ENCODE measurements at regions not wholly inside any gene's neighbourhood (a gene's known extent, or its start where the extent isn't known, plus 50 kb on each side); places are given as distances from the start of the nearest gene placed in this dataset.

GRCh38 chr6:66949191-66949661 lies 1242.2 kb upstream of the EYS start:
- Histone ChIP-seq H3K4me3 (ENCODE audit: control insufficient read depth in 1 of 7, extremely low read depth in 1 of 7, insufficient read depth in 4 of 7, low read depth in 2 of 7, low read length in 6 of 7) (no peak overlapping the region), H3K4me1 (ENCODE audit: control extremely low read depth in 1 of 4, control insufficient read depth in 4 of 4, insufficient read depth in 4 of 4, low read length in 3 of 4) (no peaks in the 10 kb centered on the region), H3K27ac (ENCODE audit: insufficient read depth in 1 of 2, low read depth in 1 of 2, low read length in 2 of 2, poor library complexity in 1 of 2, severe bottlenecking in 2 of 2) (no peak overlapping the region), H3K27me3 (replicated peaks in 2 of 5; ENCODE audit: control insufficient read depth in 4 of 5, insufficient read depth in 5 of 5, low read length in 4 of 5) (no peaks in the 10 kb centered on the region), H3K36me3 (ENCODE audit: control insufficient read depth in 4 of 4, insufficient read depth in 4 of 4, low read length in 3 of 4) (no peaks in the 10 kb centered on the region), H3K9me3 (ENCODE audit: control extremely low read depth in 1 of 5, control insufficient read depth in 4 of 5, insufficient read depth in 2 of 5, low read depth in 1 of 5, low read length in 4 of 5) (no peaks in the 10 kb centered on the region)
- POLR2A ChIA-PET: no interaction called here
- WGBS (ENCODE audit: insufficient coverage): 97% methylated on average over 29 of the region's 32 CpGs
- DNase-seq: no peak
- CTCF ChIA-PET: no interaction called here

- ChIA-PET CTCF (no interaction called here), POLR2A (no interaction called here)
- Histone ChIP-seq H3K4me1 (ENCODE audit: control extremely low read depth in 1 of 4, control insufficient read depth in 4 of 4, insufficient read depth in 4 of 4, low read length in 3 of 4) (no peaks in the 10 kb centered on the region), H3K36me3 (ENCODE audit: control insufficient read depth in 4 of 4, insufficient read depth in 4 of 4, low read length in 3 of 4) (no peaks in the 10 kb centered on the region), H3K4me3 (ENCODE audit: control insufficient read depth in 1 of 7, extremely low read depth in 1 of 7, insufficient read depth in 4 of 7, low read depth in 2 of 7, low read length in 6 of 7) (no peak overlapping the region), H3K9me3 (ENCODE audit: control extremely low read depth in 1 of 5, control insufficient read depth in 4 of 5, insufficient read depth in 2 of 5, low read depth in 1 of 5, low read length in 4 of 5) (no peaks in the 10 kb centered on the region), H3K27me3 (replicated peaks in 2 of 5; ENCODE audit: control insufficient read depth in 4 of 5, insufficient read depth in 5 of 5, low read length in 4 of 5) (no peaks in the 10 kb centered on the region), H3K27ac (ENCODE audit: insufficient read depth in 1 of 2, low read depth in 1 of 2, low read length in 2 of 2, poor library complexity in 1 of 2, severe bottlenecking in 2 of 2) (no peak overlapping the region)
- DNase-seq: no peak
- no CpG with 5 or more reads among the region's 2 CpGs for WGBS (ENCODE audit: insufficient coverage)
Observed at GRCh38 chr6:66948106-66948505, 1241.1 kb upstream of the EYS start.

GRCh38 chr6:66940003-66940402 lies 1233.0 kb upstream of the EYS start:
- Histone ChIP-seq H3K4me1 (ENCODE audit: control extremely low read depth in 1 of 4, control insufficient read depth in 4 of 4, insufficient read depth in 4 of 4, low read length in 3 of 4) (no peaks in the 10 kb centered on the region), H3K36me3 (ENCODE audit: control insufficient read depth in 4 of 4, insufficient read depth in 4 of 4, low read length in 3 of 4) (no peaks in the 10 kb centered on the region), H3K27ac (ENCODE audit: insufficient read depth in 1 of 2, low read depth in 1 of 2, low read length in 2 of 2, poor library complexity in 1 of 2, severe bottlenecking in 2 of 2) (no peak overlapping the region), H3K4me3 (ENCODE audit: control insufficient read depth in 1 of 7, extremely low read depth in 1 of 7, insufficient read depth in 4 of 7, low read depth in 2 of 7, low read length in 6 of 7) (no peak overlapping the region), H3K9me3 (ENCODE audit: control extremely low read depth in 1 of 5, control insufficient read depth in 4 of 5, insufficient read depth in 2 of 5, low read depth in 1 of 5, low read length in 4 of 5) (peaks cover 0 to 5% (median 2%) of the 10 kb centered on the region in 5 experiments), H3K27me3 (replicated peaks in 2 of 5; ENCODE audit: control insufficient read depth in 4 of 5, insufficient read depth in 5 of 5, low read length in 4 of 5) (no peaks in the 10 kb centered on the region)
- CTCF ChIA-PET: no interaction called here
- no peak for DNase-seq
- WGBS (ENCODE audit: insufficient coverage): no CpG with 5 or more reads among the region's 2 CpGs
- POLR2A ChIA-PET: no interaction called here

GRCh38 chr6:66937180-66937579 lies 1230.2 kb upstream of the EYS start:
- DNase-seq: no peak
- Histone ChIP-seq H3K4me1 (ENCODE audit: control extremely low read depth in 1 of 4, control insufficient read depth in 4 of 4, insufficient read depth in 4 of 4, low read length in 3 of 4) (no peaks in the 10 kb centered on the region), H3K9me3 (ENCODE audit: control extremely low read depth in 1 of 5, control insufficient read depth in 4 of 5, insufficient read depth in 2 of 5, low read depth in 1 of 5, low read length in 4 of 5) (peaks cover 0 to 5% (median 2%) of the 10 kb centered on the region in 5 experiments), H3K4me3 (ENCODE audit: control insufficient read depth in 1 of 7, extremely low read depth in 1 of 7, insufficient read depth in 4 of 7, low read depth in 2 of 7, low read length in 6 of 7) (no peak overlapping the region), H3K27ac (ENCODE audit: insufficient read depth in 1 of 2, low read depth in 1 of 2, low read length in 2 of 2, poor library complexity in 1 of 2, severe bottlenecking in 2 of 2) (no peak overlapping the region), H3K27me3 (replicated peaks in 2 of 5; ENCODE audit: control insufficient read depth in 4 of 5, insufficient read depth in 5 of 5, low read length in 4 of 5) (no peaks in the 10 kb centered on the region), H3K36me3 (ENCODE audit: control insufficient read depth in 4 of 4, insufficient read depth in 4 of 4, low read length in 3 of 4) (no peaks in the 10 kb centered on the region)
- POLR2A ChIA-PET: no interaction called here
- CTCF ChIA-PET: no interaction called here
- 90% methylated on average over 1 of the region's 3 CpGs for WGBS (ENCODE audit: insufficient coverage)

- H3K9me3 ChIP-seq (ENCODE audit: control extremely low read depth in 1 of 5, control insufficient read depth in 4 of 5, insufficient read depth in 2 of 5, low read depth in 1 of 5, low read length in 4 of 5): peaks cover 0 to 5% (median 3%) of the 10 kb centered on the region in 5 experiments
- ChIA-PET POLR2A (no interaction called here), CTCF (no interaction called here)
- no peak for DNase-seq
- no peak overlapping the region for H3K4me3 ChIP-seq (ENCODE audit: control insufficient read depth in 1 of 7, extremely low read depth in 1 of 7, insufficient read depth in 4 of 7, low read depth in 2 of 7, low read length in 6 of 7)
- no peaks in the 10 kb centered on the region for H3K27me3 ChIP-seq (replicated peaks in 2 of 5; ENCODE audit: control insufficient read depth in 4 of 5, insufficient read depth in 5 of 5, low read length in 4 of 5)
- H3K27ac ChIP-seq (ENCODE audit: insufficient read depth in 1 of 2, low read depth in 1 of 2, low read length in 2 of 2, poor library complexity in 1 of 2, severe bottlenecking in 2 of 2): no peak overlapping the region
- H3K36me3 ChIP-seq (ENCODE audit: control insufficient read depth in 4 of 4, insufficient read depth in 4 of 4, low read length in 3 of 4): no peaks in the 10 kb centered on the region
- WGBS (ENCODE audit: insufficient coverage): 92% methylated on average over 3 of the region's 3 CpGs
- no peaks in the 10 kb centered on the region for H3K4me1 ChIP-seq (ENCODE audit: control extremely low read depth in 1 of 4, control insufficient read depth in 4 of 4, insufficient read depth in 4 of 4, low read length in 3 of 4)
Observed at GRCh38 chr6:66935612-66936011, 1228.6 kb upstream of the EYS start.

- no peak overlapping the region for H3K4me3 ChIP-seq (ENCODE audit: control insufficient read depth in 1 of 7, extremely low read depth in 1 of 7, insufficient read depth in 4 of 7, low read depth in 2 of 7, low read length in 6 of 7)
- DNase-seq: no peak
- 86% methylated on average over 1 of the region's 2 CpGs for WGBS (ENCODE audit: insufficient coverage)
- no peaks in the 10 kb centered on the region for H3K27me3 ChIP-seq (replicated peaks in 2 of 5; ENCODE audit: control insufficient read depth in 4 of 5, insufficient read depth in 5 of 5, low read length in 4 of 5)
- no peaks in the 10 kb centered on the region for H3K36me3 ChIP-seq (ENCODE audit: control insufficient read depth in 4 of 4, insufficient read depth in 4 of 4, low read length in 3 of 4)
- CTCF ChIA-PET: no interaction called here
- H3K9me3 ChIP-seq (ENCODE audit: control extremely low read depth in 1 of 5, control insufficient read depth in 4 of 5, insufficient read depth in 2 of 5, low read depth in 1 of 5, low read length in 4 of 5): peaks cover 0 to 11% (median 4%) of the 10 kb centered on the region in 5 experiments
- no peaks in the 10 kb centered on the region for H3K4me1 ChIP-seq (ENCODE audit: control extremely low read depth in 1 of 4, control insufficient read depth in 4 of 4, insufficient read depth in 4 of 4, low read length in 3 of 4)
- POLR2A ChIA-PET: no interaction called here
- H3K27ac ChIP-seq (ENCODE audit: insufficient read depth in 1 of 2, low read depth in 1 of 2, low read length in 2 of 2, poor library complexity in 1 of 2, severe bottlenecking in 2 of 2): no peak overlapping the region
Observed at GRCh38 chr6:66931787-66932186, 1224.8 kb upstream of the EYS start.

GRCh38 chr6:66930559-66931290 lies 1223.7 kb upstream of the EYS start:
- no peaks in the 10 kb centered on the region for H3K36me3 ChIP-seq (ENCODE audit: control insufficient read depth in 4 of 4, insufficient read depth in 4 of 4, low read length in 3 of 4)
- H3K27me3 ChIP-seq (replicated peaks in 2 of 5; ENCODE audit: control insufficient read depth in 4 of 5, insufficient read depth in 5 of 5, low read length in 4 of 5): no peaks in the 10 kb centered on the region
- no peaks in the 10 kb centered on the region for H3K4me1 ChIP-seq (ENCODE audit: control extremely low read depth in 1 of 4, control insufficient read depth in 4 of 4, insufficient read depth in 4 of 4, low read length in 3 of 4)
- H3K4me3 ChIP-seq (ENCODE audit: control insufficient read depth in 1 of 7, extremely low read depth in 1 of 7, insufficient read depth in 4 of 7, low read depth in 2 of 7, low read length in 6 of 7): no peak overlapping the region
- no peak for DNase-seq
- no peak overlapping the region for H3K27ac ChIP-seq (ENCODE audit: insufficient read depth in 1 of 2, low read depth in 1 of 2, low read length in 2 of 2, poor library complexity in 1 of 2, severe bottlenecking in 2 of 2)
- ChIA-PET CTCF (no interaction called here), POLR2A (no interaction called here)
- WGBS (ENCODE audit: insufficient coverage): no CpG with 5 or more reads among the region's 2 CpGs
- H3K9me3 ChIP-seq (ENCODE audit: control extremely low read depth in 1 of 5, control insufficient read depth in 4 of 5, insufficient read depth in 2 of 5, low read depth in 1 of 5, low read length in 4 of 5): peaks cover 4 to 16% (median 7%) of the 10 kb centered on the region in 5 experiments

Data from common myeloid progenitor, CD34-positive (primary cell).